ENCODE measurements at regions not wholly inside any gene's neighbourhood (a gene's known extent, or its start where the extent isn't known, plus 50 kb on each side); places are given as distances from the start of the nearest gene placed in this dataset.
"Not testable (repeated sequence)": the region's sequence is repeated elsewhere in the genome, so short reads cannot be mapped to it uniquely, and the experiment has no call there.

- Histone ChIP-seq H3K4me3 (no peak overlapping the region), H3K36me3 (no peaks in the 10 kb centered on the region), H3K4me1 (no peaks in the 10 kb centered on the region), H3K9me3 (no peaks in the 10 kb centered on the region), H3K27ac (no peak overlapping the region), H3K27me3 (no peaks in the 10 kb centered on the region)
- DNase-seq (no peak), ATAC-seq (no peak)
- no peak for TF ChIP-seq CTCF (IDR thresholded peaks at IDR 0.05)
- intact Hi-C loops (cut with DNase I): no loop called here
Observed at GRCh38 chr9:85471791-85472190, 270.0 kb downstream of the AGTPBP1 start.

- no peak for ATAC-seq
- no peaks in the 10 kb centered on the region for H3K36me3 ChIP-seq
- no peak overlapping the region for H3K4me3 ChIP-seq
- H3K27ac ChIP-seq: no peak overlapping the region
- H3K27me3 ChIP-seq: no peaks in the 10 kb centered on the region
- intact Hi-C loops (cut with DNase I): no loop called here
- H3K4me1 ChIP-seq: no peaks in the 10 kb centered on the region
- H3K9me3 ChIP-seq: no peaks in the 10 kb centered on the region
- no peak for TF ChIP-seq CTCF (IDR thresholded peaks at IDR 0.05)
- no peak for DNase-seq
Observed at GRCh38 chr9:85469041-85469440, 272.7 kb downstream of the AGTPBP1 start.

GRCh38 chr9:85466834-85467233 lies 274.9 kb downstream of the AGTPBP1 start:
- Histone ChIP-seq H3K36me3 (no peaks in the 10 kb centered on the region), H3K4me3 (no peak overlapping the region), H3K27ac (no peak overlapping the region), H3K4me1 (no peaks in the 10 kb centered on the region), H3K9me3 (no peaks in the 10 kb centered on the region), H3K27me3 (no peaks in the 10 kb centered on the region)
- DNase-seq (no peak), ATAC-seq (no peak)
- no peak for TF ChIP-seq CTCF (IDR thresholded peaks at IDR 0.05)
- intact Hi-C loops (cut with DNase I): no loop called here

GRCh38 chr9:85458114-85458864 lies 283.5 kb downstream of the AGTPBP1 start:
- H3K27ac ChIP-seq; DNase-seq; H3K4me3 ChIP-seq; intact Hi-C loops (cut with DNase I); H3K36me3 ChIP-seq; H3K4me1 ChIP-seq; H3K9me3 ChIP-seq; ATAC-seq; H3K27me3 ChIP-seq: not testable (repeated sequence)

- intact Hi-C loops (cut with DNase I): no loop called here
- no peak for TF ChIP-seq CTCF (IDR thresholded peaks at IDR 0.05)
- no peaks in the 10 kb centered on the region for H3K27me3 ChIP-seq
- H3K27ac ChIP-seq: no peak overlapping the region
- no peaks in the 10 kb centered on the region for H3K9me3 ChIP-seq
- ATAC-seq: no peak
- H3K4me3 ChIP-seq: no peak overlapping the region
- H3K36me3 ChIP-seq: no peaks in the 10 kb centered on the region
- DNase-seq: no peak
- no peaks in the 10 kb centered on the region for H3K4me1 ChIP-seq
Observed at GRCh38 chr9:85453850-85454249, 287.9 kb downstream of the AGTPBP1 start.

GRCh38 chr9:85452841-85453240 lies 288.9 kb downstream of the AGTPBP1 start:
- DNase-seq (no peak), ATAC-seq (no peak)
- no peak for TF ChIP-seq CTCF (IDR thresholded peaks at IDR 0.05)
- no peak overlapping the region for H3K4me3 ChIP-seq
- no peaks in the 10 kb centered on the region for H3K9me3 ChIP-seq
- H3K4me1 ChIP-seq: no peaks in the 10 kb centered on the region
- no peaks in the 10 kb centered on the region for H3K27me3 ChIP-seq
- intact Hi-C loops (cut with DNase I): no loop called here
- no peak overlapping the region for H3K27ac ChIP-seq
- no peaks in the 10 kb centered on the region for H3K36me3 ChIP-seq
